NCI-H1105 treated with DMSO at 0.1 percent for 48 hours (cell line): ENCODE measurements at regions not wholly inside any gene's neighbourhood (a gene's known extent, or its start where the extent isn't known, plus 50 kb on each side); places are given as distances from the start of the nearest gene placed in this dataset.
A peak's percentile ranks its signal among the peaks of the same experiment; 100 is the strongest.
"Not testable (repeated sequence)": the region's sequence is repeated elsewhere in the genome, so short reads cannot be mapped to it uniquely, and the experiment has no call there.

Source experiments
- DNase-seq: peaks from one replicate; lab custom pipeline; 2025; lab: John Stamatoyannopoulos, UW

- DNase-seq = no peak
These were observed 1141.1 kb upstream of the ACO1 start for GRCh38 chr9:31243386-31243785.

GRCh38 chr9:31248156-31248555 is 1136.3 kb upstream of the ACO1 start:
- no peak for DNase-seq

DNA sequence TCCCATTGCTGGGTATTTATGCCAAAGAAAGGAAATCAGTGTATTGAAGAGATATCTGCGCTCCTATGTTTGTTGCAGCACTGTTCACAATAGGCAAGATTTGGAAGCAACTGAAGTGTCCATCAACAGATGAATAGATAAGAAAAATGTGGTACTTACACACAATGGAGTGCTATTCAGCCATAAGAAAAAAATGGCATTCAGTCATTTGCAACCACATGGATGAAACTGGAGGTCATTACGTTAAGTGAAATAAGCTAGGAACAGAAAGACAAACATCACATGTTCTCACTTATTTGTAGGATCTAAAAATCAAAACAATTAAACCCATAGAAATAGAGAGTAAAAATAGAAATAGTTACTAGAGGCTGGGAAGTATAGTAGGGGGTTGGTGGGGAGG is 1133.1 kb upstream of the ACO1 start:
- peak; percentile 27 for DNase-seq

DNA sequence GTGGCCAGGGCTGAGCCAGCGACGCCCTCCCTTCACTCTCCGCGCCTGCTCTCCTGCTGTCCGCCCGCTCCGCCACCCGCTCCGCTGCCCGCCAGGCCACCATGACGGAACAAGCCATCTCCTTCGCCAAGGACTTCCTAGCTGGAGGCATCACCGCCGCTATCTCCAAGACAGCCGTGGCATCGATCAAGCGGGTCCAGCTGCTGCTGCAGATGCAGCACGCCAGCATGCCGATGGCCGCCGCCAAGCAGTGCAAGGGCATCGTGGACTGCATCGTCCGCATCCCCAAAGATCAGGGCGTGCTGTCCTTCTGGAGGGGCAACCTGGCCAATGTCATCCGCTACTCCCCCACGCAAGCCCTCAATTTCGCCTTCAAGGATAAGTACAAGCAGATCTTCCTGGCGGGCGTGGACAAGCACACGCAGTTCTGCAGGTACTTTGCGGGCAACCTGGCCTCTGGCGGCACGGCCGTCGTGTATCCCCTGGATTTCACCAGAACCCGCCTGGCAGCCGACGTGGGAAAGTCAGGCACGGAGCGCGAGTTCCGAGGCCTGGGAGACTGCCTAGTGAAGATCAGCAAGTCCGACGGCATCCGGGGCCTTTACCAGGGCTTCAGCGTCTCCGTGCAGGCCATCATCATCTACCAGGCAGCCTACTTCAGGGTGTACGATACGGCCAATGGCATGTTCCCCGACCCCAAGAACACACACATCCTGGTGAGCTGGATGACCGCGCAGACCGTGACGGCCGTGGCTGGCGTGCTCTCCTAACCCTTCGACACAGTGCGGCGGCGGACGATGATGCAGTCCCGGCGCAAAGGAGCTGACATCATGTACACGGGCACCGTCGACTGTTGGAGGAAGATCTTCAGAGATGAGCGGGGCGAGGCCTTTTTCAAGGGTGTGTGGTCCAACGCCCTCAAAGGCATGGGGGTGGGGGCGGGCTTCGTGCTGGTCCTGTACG is 1130.4 kb upstream of the ACO1 start:
- DNase-seq = no peak

DNA sequence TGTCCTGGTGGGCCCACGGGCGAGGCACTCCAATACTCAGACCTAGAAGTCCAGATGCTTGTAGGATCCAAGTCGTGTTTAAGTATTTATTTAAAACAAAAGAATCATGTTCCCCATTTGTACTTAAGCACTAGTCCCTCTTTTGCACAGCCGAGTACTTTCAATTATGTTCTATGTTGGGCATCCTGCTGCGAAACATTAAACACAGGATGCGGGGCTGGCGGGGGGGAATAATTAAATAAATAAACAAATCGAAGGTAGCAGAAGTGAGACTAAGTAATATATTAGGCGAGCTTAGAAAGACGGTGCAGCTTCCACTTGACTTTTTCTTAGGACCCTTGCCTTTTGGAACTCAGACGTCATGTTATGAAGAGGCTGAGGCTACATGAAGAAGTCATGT is 1129.2 kb upstream of the ACO1 start:
- DNase-seq = no peak

GRCh38 chr9:31259824-31260223 is 1124.6 kb upstream of the ACO1 start:
- DNase-seq = no peak

DNA sequence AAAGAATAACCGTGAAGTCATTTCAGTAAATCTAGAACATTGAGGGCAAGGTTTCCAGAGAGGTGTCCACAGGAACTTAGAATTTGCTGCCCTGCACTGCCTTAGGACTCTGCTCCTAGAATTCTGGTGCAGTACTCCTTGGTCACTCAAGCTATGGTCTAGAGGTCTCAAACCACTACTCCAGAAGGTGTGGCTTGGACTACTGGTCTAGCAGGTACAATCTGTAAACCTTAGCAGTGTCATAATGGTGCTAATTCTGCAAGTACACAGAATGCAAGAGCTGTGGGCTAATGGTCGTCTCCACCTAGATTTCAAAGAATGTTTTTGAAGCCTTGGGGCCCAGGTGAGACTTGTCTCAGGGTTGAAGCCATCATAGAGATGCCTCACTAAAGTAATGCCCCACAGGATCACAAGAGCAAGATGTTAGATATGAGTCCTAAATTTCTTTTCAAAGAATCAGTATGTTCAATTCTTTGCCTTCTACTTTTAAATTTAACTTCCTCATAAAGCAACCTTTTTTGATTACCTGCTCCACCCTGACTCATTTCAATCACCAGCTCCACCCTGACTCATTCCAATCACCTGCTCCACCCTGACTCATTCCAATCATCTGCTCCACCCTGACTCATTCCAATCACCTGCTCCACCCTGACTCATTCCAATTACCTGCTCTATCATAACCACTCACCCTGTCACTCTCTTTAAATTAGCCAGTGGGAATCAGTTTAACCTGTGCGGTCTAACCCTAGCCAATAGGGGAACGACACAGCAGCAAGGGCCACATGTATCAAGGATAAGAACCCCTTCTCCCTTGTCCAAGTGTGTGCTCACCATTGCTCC is 1111.8 kb upstream of the ACO1 start:
- DNase-seq = no peak

DNA sequence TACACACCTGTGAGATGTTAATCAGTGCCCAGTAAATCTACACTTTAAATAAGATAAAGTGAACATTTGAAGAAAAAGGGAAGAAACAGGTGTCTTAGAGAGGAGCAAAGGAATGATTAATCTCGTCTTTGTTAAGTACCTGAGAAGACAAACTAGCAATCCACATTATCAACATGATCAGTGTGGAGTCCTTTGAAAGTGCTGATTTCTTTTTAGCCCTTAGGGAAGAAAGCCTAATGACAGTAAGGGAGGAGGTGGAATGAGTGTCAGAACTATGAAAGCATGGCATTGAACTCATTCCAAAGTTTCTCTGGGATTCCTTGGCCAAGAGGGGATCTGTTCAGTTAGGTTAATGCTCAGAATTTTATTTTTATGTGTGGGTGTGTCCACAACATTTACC is 1109.0 kb upstream of the ACO1 start:
- DNase-seq = no peak

DNA sequence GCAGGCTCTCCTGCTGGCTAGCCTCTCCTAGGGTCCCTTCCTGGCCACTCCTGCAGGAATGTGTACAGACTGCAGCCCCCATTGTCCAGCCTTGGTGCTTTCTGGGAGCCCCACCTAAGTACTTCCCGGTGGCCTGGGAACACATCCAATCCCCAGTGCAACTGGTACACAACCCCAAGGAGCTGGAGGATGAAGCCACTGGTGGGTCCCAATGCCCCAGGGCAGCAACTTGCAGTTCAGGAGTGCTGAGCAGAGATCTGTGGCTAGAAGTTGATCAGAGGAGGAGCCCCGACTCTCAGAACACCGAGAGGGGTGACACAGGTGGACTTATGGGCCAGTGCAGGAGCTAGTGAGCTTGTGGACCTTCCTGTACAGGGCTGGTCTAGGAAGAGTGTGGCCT is 1093.7 kb upstream of the ACO1 start:
- DNase-seq = no peak

DNA sequence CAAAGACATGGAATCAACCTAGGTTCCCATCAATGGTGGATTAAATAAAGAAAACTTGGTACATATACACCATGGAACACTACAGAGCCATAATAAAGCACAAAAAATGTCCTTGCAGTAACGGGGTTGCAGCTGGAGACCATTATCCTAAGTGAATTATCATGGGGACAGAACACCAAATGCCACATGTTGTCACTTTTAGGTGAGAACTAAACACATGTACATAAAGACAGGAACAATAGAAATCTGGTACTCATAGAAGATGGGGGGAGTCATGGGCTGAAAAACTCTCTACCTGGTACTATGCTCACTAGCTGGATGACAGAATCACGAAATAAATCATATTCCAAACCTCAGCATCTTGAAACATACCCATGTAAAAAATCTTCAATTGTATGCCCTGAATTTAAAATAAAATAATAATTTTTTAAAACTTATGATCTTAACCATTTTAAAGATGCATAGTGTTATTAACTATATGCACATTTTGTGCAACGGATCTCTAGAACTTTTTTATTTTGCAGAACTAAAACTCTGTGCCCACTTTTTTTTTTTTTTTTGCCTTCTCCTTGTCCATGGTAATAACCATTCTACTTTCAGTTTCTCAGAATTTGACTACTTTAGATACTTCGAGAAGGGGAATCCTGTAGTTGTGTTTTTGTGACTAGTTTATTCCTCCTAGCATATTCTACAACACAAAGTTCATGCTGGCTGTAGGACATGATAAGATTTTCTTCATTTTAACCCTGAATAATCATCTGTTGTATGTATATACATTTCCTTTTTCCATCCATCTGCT is 1081.6 kb upstream of the ACO1 start:
- no peak for DNase-seq

GRCh38 chr9:31304576-31304975 is 1079.9 kb upstream of the ACO1 start:
- DNase-seq = peak; percentile 14

DNA sequence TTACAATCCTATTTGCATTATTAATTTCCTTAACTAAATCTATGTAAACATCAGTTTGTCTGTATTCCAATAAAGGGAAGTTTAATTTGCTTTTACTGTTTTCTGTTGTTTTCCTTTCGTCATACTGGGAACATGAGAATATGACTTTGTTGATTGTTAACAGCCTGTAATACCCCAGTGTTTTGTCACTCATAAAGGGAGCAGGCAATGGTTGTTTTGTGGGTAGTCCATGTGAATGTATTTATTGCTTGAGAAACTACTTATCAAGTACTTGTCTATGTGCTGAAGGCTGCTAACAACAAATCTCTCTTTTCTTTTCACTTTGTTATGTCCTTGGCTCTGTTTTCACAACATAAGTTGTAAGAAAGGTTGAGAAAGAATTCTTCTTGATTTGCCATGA is 1070.2 kb upstream of the ACO1 start:
- no peak for DNase-seq

- DNase-seq = no peak
These were observed 1063.9 kb upstream of the ACO1 start for GRCh38 chr9:31320494-31320893.

DNA sequence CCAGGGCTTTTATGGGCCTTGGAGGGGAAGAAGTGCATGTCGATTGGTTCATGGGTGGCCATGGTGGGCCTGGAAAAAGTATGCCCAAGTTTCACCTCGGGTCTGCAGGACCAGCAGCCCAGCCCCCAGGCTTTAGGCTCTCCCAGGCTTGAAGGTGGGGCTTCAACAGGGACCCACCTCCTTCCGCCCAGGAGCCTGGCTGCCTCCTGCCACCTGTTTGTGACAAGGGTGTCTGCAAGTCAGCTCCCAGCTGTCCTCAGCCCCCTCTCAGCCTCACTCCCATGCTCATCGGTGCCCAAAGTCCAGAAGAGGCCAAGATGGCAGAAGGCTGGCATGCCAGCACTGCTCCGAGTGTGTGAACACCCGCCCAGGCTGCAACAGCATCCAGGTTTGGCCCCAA is 1063.2 kb upstream of the ACO1 start:
- DNase-seq = no peak

DNA sequence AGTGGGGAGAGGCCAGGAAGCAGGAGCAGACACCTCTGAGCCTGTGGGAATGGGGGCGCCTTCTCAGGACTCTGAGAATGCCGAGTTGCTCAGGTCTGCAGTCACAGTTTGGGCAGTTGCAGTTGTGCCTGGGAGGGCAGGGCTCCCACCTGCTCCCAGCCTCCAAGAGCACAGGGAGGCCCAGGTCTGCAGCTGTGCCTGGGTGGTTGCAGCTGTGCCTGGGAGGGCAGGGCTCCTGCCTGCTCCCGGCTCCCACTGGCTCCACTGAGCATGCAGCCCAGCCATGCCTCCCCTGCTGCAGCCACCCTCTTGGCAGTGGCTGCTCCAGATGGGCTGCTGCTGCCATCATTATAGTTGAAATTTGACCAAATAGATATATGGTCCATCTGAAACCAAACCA is 1062.8 kb upstream of the ACO1 start:
- DNase-seq = no peak

GRCh38 chr9:31323726-31324444 is 1060.6 kb upstream of the ACO1 start:
- no peak for DNase-seq

GRCh38 chr9:31325778-31326177 is 1058.7 kb upstream of the ACO1 start:
- no peak for DNase-seq

GRCh38 chr9:31326883-31327282 is 1057.6 kb upstream of the ACO1 start:
- DNase-seq = not testable (repeated sequence)

- no peak for DNase-seq
These were observed 1049.5 kb upstream of the ACO1 start for GRCh38 chr9:31334837-31335528.

- no peak for DNase-seq
These were observed 1048.8 kb upstream of the ACO1 start for GRCh38 chr9:31335529-31336234.
